Lung microvascular endothelial cell (primary cell): ENCODE measurements at regions not wholly inside any gene's neighbourhood (a gene's known extent, or its start where the extent isn't known, plus 50 kb on each side); places are given as distances from the start of the nearest gene placed in this dataset.

Source experiments
- DNase-seq, 2 donors: peaks; one replicate each; pipeline versions ENCODE4 v3.0.0 to v3.0.0-alpha.2; 2010; ENCODE audit warnings: low read depth in 2 of 2

DNA sequence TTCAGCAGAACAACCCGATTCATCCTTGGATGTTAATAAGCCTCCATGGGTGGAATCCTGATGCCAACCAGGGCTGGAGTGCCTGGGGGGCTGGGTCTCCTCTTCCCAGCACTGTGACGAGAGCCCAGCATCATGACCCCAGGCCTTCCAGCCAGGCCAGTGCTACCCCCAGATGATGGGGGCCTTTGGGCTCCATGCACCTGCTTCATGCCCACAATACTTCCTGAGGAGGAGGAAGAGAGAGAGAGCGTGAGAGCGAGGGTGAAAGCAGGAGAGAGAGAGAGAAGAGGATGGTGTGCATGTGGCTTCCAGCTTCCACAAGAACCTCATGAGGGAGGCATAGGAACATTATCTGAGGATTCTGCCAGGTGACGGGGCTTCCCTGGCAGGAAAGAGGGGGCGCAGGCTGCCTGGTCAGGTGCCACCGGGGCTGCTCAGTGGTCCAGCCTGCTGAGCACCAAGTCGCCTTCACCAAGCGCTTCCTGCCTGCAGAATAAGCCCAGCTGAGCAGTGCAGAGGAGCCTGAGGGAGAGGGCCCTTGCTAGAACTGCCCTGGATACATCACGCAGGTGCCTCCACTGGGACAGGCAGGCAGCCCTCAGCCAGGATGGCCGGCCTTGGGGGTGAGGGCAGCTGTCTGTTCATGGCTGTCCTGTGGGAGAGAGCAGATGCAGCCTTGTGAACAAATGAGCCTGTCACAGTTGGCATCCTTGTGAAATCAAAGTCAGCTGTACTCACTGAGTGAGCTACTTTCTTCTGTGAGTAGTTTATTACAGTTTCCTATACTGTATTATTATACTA lies 243.3 kb upstream of the B3GAT1 start:
- DNase-seq = no peak

DNA sequence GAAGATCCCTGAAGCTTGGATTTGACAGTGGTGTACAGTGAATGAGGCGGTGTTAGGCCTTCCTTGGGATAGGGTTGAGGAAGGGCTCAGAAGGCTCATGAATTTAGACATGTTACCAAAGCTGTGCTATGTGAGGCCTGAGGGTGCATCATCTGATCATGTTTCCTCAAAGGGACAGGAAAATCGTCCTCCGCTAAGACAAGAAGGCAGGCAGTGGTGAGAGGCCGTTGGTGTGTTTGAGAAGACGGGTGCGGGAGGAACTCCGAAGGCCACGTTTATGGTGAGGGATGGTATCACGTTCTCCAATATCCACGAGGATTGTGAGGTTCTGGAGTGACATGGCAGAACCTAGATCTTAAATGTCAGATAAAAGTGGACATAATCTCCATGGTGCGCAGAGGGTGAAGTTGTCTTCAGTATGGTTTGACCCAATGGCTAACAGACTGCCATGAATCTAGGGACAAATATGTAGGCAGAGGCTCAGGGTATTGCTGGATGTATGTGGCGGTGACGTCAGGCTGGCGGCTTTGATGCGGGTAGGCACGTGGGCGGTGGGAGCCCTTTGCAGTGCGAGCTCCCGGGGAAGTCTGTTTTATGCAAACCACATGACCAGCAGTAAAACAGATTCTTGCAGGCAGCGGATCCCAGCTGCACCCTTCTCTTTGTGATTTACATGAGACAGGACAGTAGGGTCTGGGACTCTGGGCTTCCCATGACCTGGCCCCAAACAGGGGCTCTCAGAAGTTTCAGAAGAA lies 242.3 kb upstream of the B3GAT1 start:
- DNase-seq = no peak

DNA sequence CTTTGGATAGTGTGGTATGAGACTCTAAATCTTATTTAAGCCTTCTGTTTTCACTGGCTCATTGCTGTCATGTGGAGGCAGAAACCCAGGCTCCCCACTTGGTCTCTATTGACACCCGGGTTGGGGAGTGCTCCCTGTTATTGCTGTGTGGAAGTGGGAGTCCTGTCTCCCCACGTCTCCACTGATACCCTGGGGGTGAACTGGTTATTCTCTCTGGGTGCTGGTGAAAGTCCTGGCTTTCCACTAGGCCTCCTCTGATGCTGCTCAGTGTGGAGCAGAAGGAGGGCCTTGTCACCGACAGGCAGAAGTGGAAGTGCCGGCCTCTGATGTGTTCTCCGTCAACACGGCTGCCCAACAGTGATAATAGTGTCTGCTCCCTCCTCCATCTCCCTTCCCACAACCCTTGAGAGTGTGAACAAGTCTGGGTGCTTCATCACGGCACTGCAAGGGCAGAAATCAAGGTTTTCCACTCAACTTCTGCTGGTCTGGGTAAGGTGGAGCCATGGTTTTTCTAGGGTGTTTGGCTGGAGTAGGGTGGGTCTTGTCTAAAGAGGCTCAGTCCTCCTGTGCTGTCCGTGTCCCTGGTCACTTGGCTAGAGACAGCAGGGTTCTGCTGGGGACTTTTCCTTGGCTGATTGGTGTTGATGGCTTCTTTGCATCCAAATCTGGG lies 240.7 kb upstream of the B3GAT1 start:
- DNase-seq = no peak

DNA sequence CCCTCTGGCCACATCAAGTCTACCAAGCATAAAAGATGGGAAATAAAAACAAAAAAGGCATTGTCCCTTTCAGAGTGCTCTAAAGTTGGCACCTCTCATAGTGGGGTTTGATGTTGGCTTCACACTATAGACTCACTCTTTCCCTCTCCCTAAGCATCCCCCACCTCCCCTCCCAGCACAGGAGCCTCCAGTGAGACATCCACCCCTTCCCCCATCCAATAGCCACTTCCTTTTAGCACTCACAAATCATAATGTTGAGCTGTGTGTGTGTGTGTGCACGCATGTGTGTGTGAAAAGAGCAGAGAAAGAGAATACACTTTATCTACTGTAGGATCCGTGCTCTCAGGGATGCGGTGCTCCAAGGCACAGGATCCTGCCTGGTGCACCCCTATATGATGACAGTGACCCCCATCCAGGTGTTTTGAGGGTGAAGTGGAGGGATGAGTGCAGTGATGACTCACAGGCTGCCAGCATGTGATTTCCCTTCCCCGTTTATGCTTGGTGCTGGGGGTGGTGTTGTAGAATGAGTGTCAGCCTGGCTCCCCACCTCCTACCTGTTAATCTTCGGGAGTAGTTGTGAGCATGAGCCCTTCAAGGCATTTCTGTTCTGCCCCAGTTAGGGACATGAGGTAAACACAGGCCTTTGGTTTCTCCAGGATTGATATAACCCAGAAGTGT lies 235.2 kb upstream of the B3GAT1 start:
- DNase-seq = no peak

DNA sequence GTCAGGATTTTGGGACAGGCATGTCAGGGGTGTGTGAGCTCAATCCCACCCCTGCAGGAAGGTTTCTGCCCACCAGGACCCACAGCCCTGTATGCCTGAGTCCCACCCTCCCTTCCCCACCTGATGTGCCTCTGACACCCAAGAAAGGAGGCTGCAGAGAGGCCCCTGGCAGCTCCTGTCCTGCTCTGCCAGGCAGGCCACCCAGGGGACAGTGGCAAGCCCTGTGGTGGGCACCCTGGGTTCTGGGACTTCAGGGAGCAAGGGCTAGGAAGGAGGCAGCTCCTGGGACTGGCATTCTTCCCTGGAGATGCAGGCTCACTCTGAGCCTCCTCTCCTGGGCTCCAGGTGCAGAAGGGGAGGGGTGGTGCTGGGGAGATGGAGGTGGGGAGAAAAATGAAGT lies 234.5 kb upstream of the B3GAT1 start:
- DNase-seq = no peak

DNA sequence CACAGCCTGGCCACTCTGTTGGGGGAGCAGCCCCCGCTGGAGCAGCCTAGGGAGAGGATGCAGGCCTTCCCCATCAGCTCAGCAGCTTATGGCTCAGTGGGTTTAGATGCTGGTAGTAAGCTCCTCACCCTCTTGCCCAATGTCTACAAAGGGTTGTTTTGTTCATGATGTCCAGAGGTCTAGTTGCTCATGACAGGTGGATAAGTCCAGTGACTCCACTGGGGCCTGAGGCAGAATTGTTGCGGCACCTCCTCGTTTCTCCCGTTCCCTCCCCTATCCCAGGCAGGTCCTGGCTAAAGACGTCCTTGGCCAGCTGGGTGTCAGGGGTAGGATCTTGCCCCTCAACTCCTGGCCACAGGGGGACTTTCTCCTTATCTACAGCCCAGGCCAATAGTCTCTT lies 233.5 kb upstream of the B3GAT1 start:
- no peak for DNase-seq

DNA sequence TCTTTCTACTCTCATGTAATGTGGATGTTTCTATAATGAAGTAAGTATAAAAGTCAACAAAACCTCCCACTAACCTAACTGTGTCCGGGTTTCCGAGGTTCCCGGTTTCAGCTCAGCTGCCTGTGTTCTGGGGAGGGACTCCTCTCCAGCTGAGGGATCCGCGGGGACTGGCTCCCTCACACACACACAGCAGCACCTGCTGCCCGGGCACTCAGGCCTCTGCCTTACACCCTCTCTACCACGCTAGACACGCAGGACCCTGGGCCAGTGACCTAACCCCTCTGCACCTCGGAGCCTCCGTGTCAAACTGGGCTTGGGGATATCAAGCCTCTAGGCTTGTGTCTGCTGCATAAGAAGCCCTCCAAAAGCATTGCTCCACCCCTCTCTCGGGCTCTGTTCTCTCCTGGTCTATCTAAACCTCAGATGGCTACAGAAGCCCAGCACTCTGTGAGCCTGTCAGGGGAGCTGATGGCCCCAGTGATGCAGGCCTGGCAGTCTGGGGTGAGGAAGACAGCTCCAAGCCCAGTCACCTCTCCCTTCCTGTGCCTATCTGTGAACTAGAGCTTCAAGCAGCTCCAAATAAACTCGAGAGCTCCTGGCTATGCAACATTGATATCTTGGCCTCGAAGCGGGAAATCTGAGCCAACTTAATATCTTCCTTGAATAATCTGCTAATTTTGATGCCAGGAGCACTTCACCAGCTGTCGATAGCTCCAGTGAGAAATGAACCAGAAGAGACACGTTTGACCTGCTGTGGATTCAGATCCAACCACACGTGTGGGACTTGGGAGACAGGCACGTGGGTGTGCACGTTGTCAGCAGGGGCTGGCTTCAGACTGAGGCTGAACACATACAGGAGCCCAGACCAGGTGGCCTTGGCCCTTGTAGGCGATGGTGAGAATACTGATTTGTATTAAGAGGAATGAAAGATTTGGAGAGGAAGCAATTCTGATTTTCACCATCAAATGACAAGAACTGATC lies 232.7 kb upstream of the B3GAT1 start:
- no peak for DNase-seq

DNA sequence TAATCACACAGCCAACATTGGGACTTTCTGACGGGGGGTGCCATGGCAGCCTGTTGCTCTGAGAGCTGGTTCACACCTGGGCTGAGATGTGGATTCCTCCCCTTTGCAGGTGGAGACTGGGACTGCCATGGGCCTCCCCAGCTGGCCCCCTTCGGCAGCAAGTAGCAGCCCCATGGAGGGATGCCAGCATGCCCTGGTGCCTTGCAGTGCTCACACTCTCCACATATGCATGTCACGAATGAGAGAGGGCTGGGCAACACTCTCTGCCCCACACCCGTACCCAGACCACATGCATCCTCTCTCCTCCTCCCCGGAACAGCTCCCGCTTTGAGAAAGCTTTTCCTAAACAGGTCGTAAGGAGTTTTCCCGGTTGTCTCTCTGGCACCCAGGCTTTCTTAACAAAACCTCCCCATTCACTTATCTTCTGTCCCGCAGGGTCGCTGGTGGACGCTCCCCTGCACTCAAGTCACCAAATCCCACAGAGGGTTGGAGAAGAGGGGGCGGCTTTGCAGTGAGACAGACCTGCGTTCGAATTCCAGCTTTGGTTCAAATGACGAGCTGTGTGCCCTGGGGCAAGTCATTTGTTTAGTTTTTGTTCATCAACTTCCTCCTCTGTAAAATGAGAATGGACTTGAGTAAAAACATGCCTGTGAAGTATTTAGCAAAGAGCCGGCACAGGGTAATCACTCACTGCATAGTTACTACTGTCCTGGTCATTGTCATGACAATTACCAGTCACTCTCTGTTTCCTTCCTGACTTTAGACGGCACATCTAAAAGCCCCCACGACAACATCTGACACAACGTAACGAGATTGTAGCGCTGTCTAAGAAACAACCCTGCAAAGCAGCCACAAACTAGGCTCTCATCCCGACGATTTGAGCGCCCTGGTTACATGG lies 231.3 kb upstream of the B3GAT1 start:
- DNase-seq = no peak

DNA sequence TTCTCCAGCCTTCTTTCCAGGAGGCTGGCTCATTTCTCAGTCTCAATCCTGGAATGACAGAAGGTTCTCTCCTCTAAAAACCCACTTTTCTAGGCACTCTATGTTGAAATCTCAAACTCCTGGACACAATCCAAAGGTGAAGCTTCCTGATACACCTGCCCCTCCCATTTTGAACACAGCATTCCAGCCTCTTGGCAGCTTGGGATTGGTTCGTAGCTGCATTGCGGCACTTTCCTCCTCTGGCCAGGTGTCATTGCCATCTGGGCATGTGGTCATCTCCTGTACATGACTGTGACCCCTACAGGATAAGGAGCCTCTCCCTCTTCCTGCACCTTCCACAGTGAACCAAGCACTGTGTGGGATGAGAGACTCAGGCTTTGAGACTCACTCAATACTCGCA lies 230.2 kb upstream of the B3GAT1 start:
- no peak for DNase-seq

DNA sequence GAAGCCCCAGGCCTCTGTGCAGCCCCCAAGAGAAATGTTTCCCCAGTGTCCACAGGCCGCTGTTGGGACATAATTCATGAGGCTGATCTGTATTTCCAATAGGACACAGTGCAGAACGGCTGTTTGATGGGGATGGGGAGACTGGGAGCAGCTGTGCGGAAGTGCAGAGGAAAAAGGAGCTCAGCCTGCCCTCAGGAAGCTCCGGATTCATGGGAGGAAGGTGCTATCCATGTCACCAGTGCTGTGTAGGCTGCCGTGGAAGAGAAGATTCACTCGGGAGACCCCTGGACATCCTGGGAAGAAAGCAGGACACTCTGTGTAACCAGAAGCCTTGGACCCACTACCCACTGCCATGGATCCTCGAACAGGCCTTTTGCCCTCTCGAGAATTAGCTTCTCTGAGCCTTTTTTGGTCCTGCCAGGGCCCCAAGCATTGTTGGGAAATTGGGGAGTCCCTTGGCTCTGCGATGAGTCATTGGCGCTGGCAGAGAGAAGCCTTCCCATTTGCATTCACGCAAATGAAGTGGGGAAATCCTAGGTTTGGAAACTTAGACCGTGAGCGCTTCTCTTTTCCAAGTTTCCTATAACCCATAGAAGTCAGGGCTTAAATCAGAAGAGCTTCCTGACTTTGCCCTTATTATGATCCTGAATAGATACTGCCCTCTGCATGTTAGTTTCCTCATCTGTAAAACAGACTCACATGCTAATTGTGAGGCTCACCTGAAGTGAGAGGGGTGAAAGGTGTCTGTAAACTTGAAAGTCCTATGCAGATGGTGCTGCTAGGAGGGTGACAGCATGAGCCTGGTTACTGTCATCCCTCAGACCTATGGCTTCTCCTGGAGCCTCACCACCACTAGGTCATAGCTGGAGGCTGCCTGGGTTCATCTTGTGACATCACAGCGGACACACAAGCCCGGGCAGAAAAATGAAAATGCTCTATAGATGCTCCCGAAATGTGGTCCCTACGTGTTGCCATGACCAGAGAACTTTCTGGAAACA lies 229.2 kb upstream of the B3GAT1 start:
- DNase-seq = no peak

DNA sequence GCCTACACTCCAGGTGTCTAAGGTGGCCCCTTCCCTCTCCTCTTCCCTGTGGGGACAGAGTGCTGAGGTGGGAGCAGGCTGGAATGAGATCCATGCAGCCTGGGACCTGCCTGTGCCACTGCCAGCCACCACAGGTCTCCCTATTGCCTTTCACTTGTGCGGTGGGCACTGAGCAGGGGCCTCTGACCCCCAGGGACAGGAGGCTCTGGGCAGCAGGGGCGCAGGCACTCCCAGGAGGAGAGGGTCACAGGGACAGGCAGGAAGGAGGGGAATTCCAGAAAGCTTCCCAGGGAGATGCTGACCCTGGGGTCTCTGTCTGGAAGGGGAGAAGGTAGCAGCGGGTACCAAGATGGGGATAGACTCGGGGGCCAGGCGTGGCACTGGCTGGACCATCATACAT lies 228.5 kb upstream of the B3GAT1 start:
- no peak for DNase-seq

DNA sequence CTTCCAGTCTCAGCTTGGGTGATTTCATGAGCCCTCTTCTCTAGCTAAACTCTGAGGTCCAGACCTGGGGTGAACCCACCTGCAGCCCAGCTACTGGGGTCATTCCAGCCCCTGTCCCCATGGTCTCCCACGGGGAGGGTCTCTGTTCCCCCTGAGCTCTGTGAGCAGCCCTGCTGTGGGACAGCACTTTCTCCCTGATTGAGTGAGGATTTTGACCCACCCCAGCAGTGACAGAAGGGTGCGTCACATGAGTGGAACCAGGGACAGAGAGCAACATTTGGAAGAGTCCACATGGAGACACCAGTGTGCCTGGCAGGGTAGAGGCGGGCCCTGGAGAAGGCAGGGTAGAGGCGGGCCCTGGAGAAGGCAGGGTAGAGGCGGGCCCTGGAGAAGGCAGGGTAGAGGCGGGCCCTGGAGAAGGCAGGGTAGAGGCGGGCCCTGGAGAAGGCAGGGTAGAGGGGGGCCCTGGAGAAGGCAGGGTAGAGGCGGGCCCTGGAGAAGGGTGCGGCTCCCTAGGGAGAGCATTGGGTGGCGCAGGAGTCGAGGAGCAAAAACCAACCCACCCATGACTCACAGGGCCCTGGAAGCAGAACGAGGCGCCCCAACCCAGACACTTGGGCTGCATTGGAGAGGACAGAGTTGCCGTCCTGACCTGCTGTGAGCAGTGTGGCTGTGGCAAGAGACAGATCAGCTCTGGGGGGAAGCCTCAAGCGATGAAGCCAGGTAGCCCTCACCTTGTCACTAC lies 227.7 kb upstream of the B3GAT1 start:
- no peak for DNase-seq

DNA sequence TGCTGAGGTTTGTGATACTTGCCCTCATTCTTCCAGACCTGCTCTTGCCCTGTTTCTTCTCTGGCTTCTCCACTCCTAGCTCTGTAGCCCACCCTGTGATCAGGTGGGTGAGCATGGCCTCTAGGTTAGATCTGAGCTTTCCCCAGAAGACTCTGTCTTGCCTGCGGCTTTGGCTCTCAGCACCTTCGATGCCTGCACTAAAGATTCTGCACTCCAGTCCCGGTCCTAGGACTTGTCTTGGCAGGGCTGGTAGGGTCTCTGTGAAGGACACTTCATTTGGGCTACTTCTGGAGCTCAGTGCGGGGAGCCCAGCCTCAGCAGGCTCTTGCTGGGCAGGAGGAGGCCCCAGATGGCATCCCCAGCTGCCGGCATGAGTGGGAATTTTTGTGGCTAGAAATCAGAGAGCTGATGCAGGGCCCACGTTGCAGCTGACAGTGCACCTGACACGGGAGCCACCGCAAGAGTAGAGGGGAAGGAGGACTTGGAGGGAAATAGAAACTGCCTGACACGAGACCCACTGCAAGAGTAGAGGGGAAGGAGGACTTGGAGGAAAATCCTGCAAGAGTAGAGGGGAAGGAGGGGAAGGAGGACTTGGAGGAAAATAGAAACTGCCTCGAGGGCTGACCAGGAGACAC lies 226.9 kb upstream of the B3GAT1 start:
- DNase-seq = no peak

DNA sequence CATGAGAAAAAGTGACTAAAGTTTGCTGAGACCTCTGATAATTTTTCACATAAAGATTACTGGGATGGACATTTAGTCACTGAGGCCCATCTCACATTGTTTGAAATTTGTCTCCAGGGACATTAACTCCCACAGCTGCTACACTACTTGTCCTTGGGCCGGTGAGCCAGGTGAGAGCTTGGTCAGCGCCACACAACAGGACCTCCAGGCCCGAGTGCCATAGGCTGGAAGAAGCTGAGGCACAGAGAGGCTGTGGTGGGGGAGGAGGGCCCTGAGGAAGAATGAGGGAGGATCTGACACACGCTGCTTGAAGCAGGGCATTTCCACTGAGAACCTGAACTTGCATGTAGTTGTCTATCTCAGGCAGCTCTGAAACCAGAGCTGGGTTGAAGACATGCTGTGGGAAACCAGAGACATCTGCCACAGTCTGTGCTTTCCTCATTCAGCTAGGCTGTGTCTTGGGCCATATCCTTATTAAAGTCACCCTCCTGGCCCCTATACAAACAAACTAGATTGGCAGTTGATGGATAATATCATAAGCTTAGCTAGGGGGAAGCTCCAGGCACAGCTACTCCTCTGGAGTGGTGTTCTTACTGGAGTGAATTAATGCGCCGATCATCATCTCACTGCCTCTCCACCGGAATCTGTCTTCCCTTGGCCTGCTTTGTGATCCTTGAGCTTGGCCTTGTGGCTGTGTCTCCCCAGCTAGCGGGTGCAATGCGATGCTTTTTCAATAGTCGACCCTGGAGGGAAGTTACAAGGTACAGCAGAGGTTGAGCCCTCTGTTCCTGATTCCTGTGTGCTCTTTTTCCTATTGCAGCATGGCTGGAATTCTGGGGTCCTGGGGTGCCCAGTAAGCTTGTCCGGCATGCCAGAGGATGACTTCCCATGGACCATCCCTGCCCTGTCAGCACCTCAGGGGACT lies 225.3 kb upstream of the B3GAT1 start:
- no peak for DNase-seq

DNA sequence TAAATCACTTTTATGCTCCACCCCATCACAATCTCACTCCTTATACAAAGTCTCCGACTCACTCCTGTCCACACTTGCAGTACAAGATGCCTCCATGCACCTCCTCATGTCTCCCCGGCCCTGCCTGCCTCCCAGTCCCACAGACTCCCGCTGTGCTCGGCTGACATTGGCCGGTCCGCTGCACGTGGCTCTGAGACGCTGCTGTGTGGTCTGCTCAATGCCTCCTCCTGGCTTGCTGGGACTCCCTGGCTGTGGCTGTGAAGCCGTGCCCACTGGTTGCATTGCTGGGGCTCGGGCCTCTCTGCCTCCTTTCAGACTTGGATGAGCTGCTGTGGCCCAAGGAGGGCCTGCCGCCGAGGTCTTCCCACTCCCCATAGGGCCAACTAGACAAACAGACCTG lies 224.0 kb upstream of the B3GAT1 start:
- no peak for DNase-seq
